GM18873 (cell line): ENCODE measurements at regions not wholly inside any gene's neighbourhood (a gene's known extent, or its start where the extent isn't known, plus 50 kb on each side); places are given as distances from the start of the nearest gene placed in this dataset.

Source experiments
- ATAC-seq: cut with Tn5 transposase; IDR thresholded peaks from one replicate; pipeline ENCODE4 v1.9.1; 2021; ENCODE audit warnings: mild to moderate bottlenecking, moderate library complexity, moderate number of reproducible peaks; ENCODE audit not compliant: unreplicated experiment, low FRiP score

GRCh38 chr5:107325866-107326265 lies 344.9 kb downstream of the EFNA5 start:
- no peak for ATAC-seq

GRCh38 chr5:107324809-107325208 lies 345.9 kb downstream of the EFNA5 start:
- ATAC-seq = no peak

- no peak for ATAC-seq
Measured at GRCh38 chr5:107324071-107324470, 346.7 kb downstream of the EFNA5 start.

GRCh38 chr5:107323536-107323935 lies 347.2 kb downstream of the EFNA5 start:
- no peak for ATAC-seq

- no peak for ATAC-seq
Measured at GRCh38 chr5:107322936-107323335, 347.8 kb downstream of the EFNA5 start.

- ATAC-seq = no peak
Measured at GRCh38 chr5:107321906-107322305, 348.8 kb downstream of the EFNA5 start.

- ATAC-seq = no peak
Measured at GRCh38 chr5:107320846-107321245, 349.9 kb downstream of the EFNA5 start.

GRCh38 chr5:107320376-107320775 lies 350.4 kb downstream of the EFNA5 start:
- no peak for ATAC-seq

- ATAC-seq = no peak
Measured at GRCh38 chr5:107319901-107320300, 350.8 kb downstream of the EFNA5 start.

- ATAC-seq = no peak
Measured at GRCh38 chr5:107314330-107314729, 356.4 kb downstream of the EFNA5 start.

GRCh38 chr5:107313921-107314320 lies 356.8 kb downstream of the EFNA5 start:
- ATAC-seq = no peak

GRCh38 chr5:107313098-107313497 lies 357.6 kb downstream of the EFNA5 start:
- ATAC-seq = no peak

- ATAC-seq = no peak
Measured at GRCh38 chr5:107310181-107310580, 360.6 kb downstream of the EFNA5 start.

- no peak for ATAC-seq
Measured at GRCh38 chr5:107306594-107306993, 364.1 kb downstream of the EFNA5 start.

GRCh38 chr5:107306002-107306401 lies 364.7 kb downstream of the EFNA5 start:
- no peak for ATAC-seq

GRCh38 chr5:107304684-107305083 lies 366.1 kb downstream of the EFNA5 start:
- no peak for ATAC-seq

- no peak for ATAC-seq
Measured at GRCh38 chr5:107303171-107303968, 367.4 kb downstream of the EFNA5 start.

- ATAC-seq = peak; percentile 59
Measured at GRCh38 chr5:107302441-107302840, 368.3 kb downstream of the EFNA5 start.

GRCh38 chr5:107301999-107302398 lies 368.7 kb downstream of the EFNA5 start:
- ATAC-seq = peak; percentile 33

- ATAC-seq = no peak
Measured at GRCh38 chr5:107300721-107301327, 369.9 kb downstream of the EFNA5 start.

- ATAC-seq = no peak
Measured at GRCh38 chr5:107296572-107296971, 374.2 kb downstream of the EFNA5 start.

- no peak for ATAC-seq
Measured at GRCh38 chr5:107295914-107296313, 374.8 kb downstream of the EFNA5 start.
